Ovary (tissue), 7 donors: ENCODE measurements at regions not wholly inside any gene's neighbourhood (a gene's known extent, or its start where the extent isn't known, plus 50 kb on each side); places are given as distances from the start of the nearest gene placed in this dataset.

ENCODE experiments used
- DNase-seq, 5 donors: peaks; one replicate each; pipeline ENCODE4 v3.0.0-alpha.2; 2019 to 2020
- H3K27ac ChIP-seq, 2 donors: fragments of 200-600 bp; one replicate each; pipeline versions ENCODE4 v1.5.1 to v1.8.0; 2019 to 2022
- H3K27me3 ChIP-seq: fragments of 200-600 bp; one replicate; pipeline ENCODE4 v1.8.0; 2022
- H3K36me3 ChIP-seq: fragments of 200-600 bp; sonication (generic); one replicate; pipeline ENCODE4 v1.5.1; 2019
- H3K4me1 ChIP-seq: one replicate; pipeline ENCODE4 v1.8.1; 2013; ENCODE audit warnings: mild to moderate bottlenecking, moderate library complexity; ENCODE audit not compliant: insufficient read depth
- H3K4me3 ChIP-seq: fragments of 200-600 bp; sonication (generic); one replicate; pipeline ENCODE4 v1.5.1; 2017
- H3K9me3 ChIP-seq, 2 donors: fragments of 200-600 bp in 1 of 2; sonication (generic) in 1 of 2; one replicate each; pipeline versions ENCODE4 v1.5.1 to v1.8.1; 2013 to 2019; ENCODE audit warnings: mild to moderate bottlenecking in 1 of 2, moderate library complexity in 1 of 2
- CTCF ChIP-seq, 3 donors: fragments of 450-650 bp in 2 of 3; fragments of 200-600 bp in 1 of 3; IDR thresholded peaks; one replicate each; pipeline versions ENCODE4 v1.5.1 to v1.8.0; 2016 to 2022; ENCODE audit warnings: antibody characterized with exemption in 3 of 3, mild to moderate bottlenecking in 1 of 3
- EP300 ChIP-seq: sonication (generic); formaldehyde crosslinking; IDR thresholded peaks from one replicate; pipeline ENCODE4 v1.6.1; 2017; ENCODE audit warnings: antibody characterized with exemption
- POLR2A ChIP-seq: fragments of 450-650 bp; IDR thresholded peaks from one replicate; pipeline ENCODE4 v1.6.1; 2017; ENCODE audit warnings: antibody characterized with exemption, mild to moderate bottlenecking, moderate library complexity
- WGBS, 3 donors: extraction: QIAGEN DNeasy Blood & Tissue Kit in 1 of 3; methylation state at CpG; one replicate each; pipeline versions ENCODE4 v1.1.5 to v1.1.7; 2013 to 2017; 5-methylcytosine and 5-hydroxymethylcytosine counted together
- intact Hi-C, 4 donors: fragments of 100-400 bp; cut with DNase I; formaldehyde crosslinking; loops; one replicate each; pipeline versions ENCODE4 v1.11.0 to v1.15.1; 2022 to 2023
- donor health status: DM: no; HTN: no; CAD: no; lungs with moderate emphysema.
- donor health status: DM: no; HTN: no; CAD: no.
- donor health status: Bipolar disorder and iron deficiency.
- donor health status: DM: no; HTN: no; CAD: no.
- donor health status: DM: yes; HTN: yes; CAD: no.

GRCh38 chr2:153057743-153058142 is 339.3 kb downstream of the ARL6IP6 start:
- Histone ChIP-seq H3K9me3 (no peaks in the 10 kb centered on the region), H3K4me1 (no peaks in the 10 kb centered on the region), H3K36me3 (no peaks in the 10 kb centered on the region), H3K4me3 (no peak overlapping the region), H3K27me3 (no peaks in the 10 kb centered on the region), H3K27ac (no peak overlapping the region)
- intact Hi-C loops, result no loop called here
- WGBS, 3 donors, result 73 to 83% (median 78%) methylated on average over 1 of the region's 1 CpG
- TF ChIP-seq POLR2A, result no peak
- no peak for TF ChIP-seq EP300
- TF ChIP-seq CTCF (IDR thresholded peaks at IDR 0.05), result no peak
- DNase-seq, result no peak

GRCh38 chr2:153055182-153055581 is 336.8 kb downstream of the ARL6IP6 start:
- no peak overlapping the region for H3K4me3 ChIP-seq
- intact Hi-C loops, result no loop called here
- TF ChIP-seq CTCF (IDR thresholded peaks at IDR 0.05), result no peak
- H3K27me3 ChIP-seq, result no peaks in the 10 kb centered on the region
- H3K9me3 ChIP-seq, result no peaks in the 10 kb centered on the region
- no peak for DNase-seq
- no peaks in the 10 kb centered on the region for H3K4me1 ChIP-seq
- no peaks in the 10 kb centered on the region for H3K36me3 ChIP-seq
- H3K27ac ChIP-seq, result no peak overlapping the region
- 58 to 63% (median 63%) methylated on average over 1 of the region's 1 CpG for WGBS, 3 donors

GRCh38 chr2:153052807-153053559 is 334.6 kb downstream of the ARL6IP6 start:
- Histone ChIP-seq H3K4me1 (no peaks in the 10 kb centered on the region), H3K36me3 (no peaks in the 10 kb centered on the region), H3K27ac (no peak overlapping the region), H3K27me3 (no peaks in the 10 kb centered on the region), H3K9me3 (no peaks in the 10 kb centered on the region), H3K4me3 (no peak overlapping the region)
- intact Hi-C loops, result no loop called here
- TF ChIP-seq POLR2A, result no peak
- TF ChIP-seq CTCF (IDR thresholded peaks at IDR 0.05), result no peak
- no peak for DNase-seq
- 81 to 88% (median 84%) methylated on average over 6 of the region's 6 CpGs for WGBS, 3 donors

- DNase-seq, result no peak
- Histone ChIP-seq H3K36me3 (no peaks in the 10 kb centered on the region), H3K4me1 (no peaks in the 10 kb centered on the region), H3K27ac (no peak overlapping the region), H3K4me3 (no peak overlapping the region), H3K27me3 (no peaks in the 10 kb centered on the region), H3K9me3 (no peaks in the 10 kb centered on the region)
- intact Hi-C loops, result no loop called here
- WGBS, 3 donors, result 59 to 70% (median 68%) methylated on average over 1 of the region's 1 CpG
- TF ChIP-seq EP300 (no peak), CTCF (IDR thresholded peaks at IDR 0.05) (no peak), POLR2A (no peak)
Observed at GRCh38 chr2:153047220-153047619, 328.8 kb downstream of the ARL6IP6 start.
